ENCODE measurements at regions not wholly inside any gene's neighbourhood (a gene's known extent, or its start where the extent isn't known, plus 50 kb on each side); places are given as distances from the start of the nearest gene placed in this dataset.

GRCh38 chr6:126608681-126609080 is 268.8 kb downstream of the CENPW start:
- TF ChIP-seq BCL11B (tag by site-specific recombination; IDR thresholded peaks at IDR 0.05; ENCODE audit: low read depth) (no peak), ZNF48 (tag by site-specific recombination; IDR thresholded peaks at IDR 0.05) (no peak), MEIS1 (CRISPR knock-in tag; IDR thresholded peaks at IDR 0.05; ENCODE audit: borderline replicate concordance) (no peak), ZNF776 (tag by site-specific recombination; IDR thresholded peaks at IDR 0.05; ENCODE audit: borderline replicate concordance) (no peak)
- POLR2A ChIA-PET: no interaction called here
- Histone ChIP-seq H3K4me1 (ENCODE audit: control insufficient read depth, insufficient read depth, low read length) (no peaks in the 10 kb centered on the region), H3K27ac (ENCODE audit: extremely low read depth, low read depth, low read length) (no peak overlapping the region), H3K4me3 (ENCODE audit: low read depth, low read length) (no peak overlapping the region), H3K9me3 (ENCODE audit: control insufficient read depth, insufficient read depth, low read depth, low read length) (no peaks in the 10 kb centered on the region), H3K36me3 (ENCODE audit: control insufficient read depth in 2 of 2, insufficient read depth in 1 of 2, low read length in 2 of 2) (no peaks in the 10 kb centered on the region)
- CTCF ChIA-PET: no interaction called here

- no peaks in the 10 kb centered on the region for H3K9me3 ChIP-seq (ENCODE audit: control insufficient read depth, insufficient read depth, low read depth, low read length)
- H3K4me1 ChIP-seq (ENCODE audit: control insufficient read depth, insufficient read depth, low read length): no peaks in the 10 kb centered on the region
- ChIA-PET POLR2A (no interaction called here), CTCF (interaction anchor here (0.7 to 1.2 kb wide), 2 partner anchors 101 to 378 kb away, joined by 3 to 4 read pairs; no protein-coding TSS in a partner anchor)
- H3K27ac ChIP-seq (ENCODE audit: extremely low read depth, low read depth, low read length): no peak overlapping the region
- TF ChIP-seq ZNF792 (tag by site-specific recombination; IDR thresholded peaks at IDR 0.05): no peak
- TF ChIP-seq ZSCAN16 (tag by site-specific recombination; IDR thresholded peaks at IDR 0.05): peak; percentile 67; the same call in 1 of the 2 replicates
- H3K36me3 ChIP-seq (ENCODE audit: control insufficient read depth in 2 of 2, insufficient read depth in 1 of 2, low read length in 2 of 2): no peaks in the 10 kb centered on the region
- H3K4me3 ChIP-seq (ENCODE audit: low read depth, low read length): no peak overlapping the region
Observed at GRCh38 chr6:126614642-126615504, 275.0 kb downstream of the CENPW start.

- H3K9me3 ChIP-seq (ENCODE audit: control insufficient read depth, insufficient read depth, low read depth, low read length): no peaks in the 10 kb centered on the region
- H3K36me3 ChIP-seq (ENCODE audit: control insufficient read depth in 2 of 2, insufficient read depth in 1 of 2, low read length in 2 of 2): no peaks in the 10 kb centered on the region
- CTCF ChIA-PET: interaction anchor here (0.6 kb wide), 1 partner anchor 362 kb away, joined by 3 read pairs; no protein-coding TSS in a partner anchor
- H3K4me1 ChIP-seq (ENCODE audit: control insufficient read depth, insufficient read depth, low read length): no peaks in the 10 kb centered on the region
- no peak overlapping the region for H3K4me3 ChIP-seq (ENCODE audit: low read depth, low read length)
- no peak overlapping the region for H3K27ac ChIP-seq (ENCODE audit: extremely low read depth, low read depth, low read length)
- TF ChIP-seq PBX3 (CRISPR knock-in tag; IDR thresholded peaks at IDR 0.05) (no peak), ZNF548 (tag by site-specific recombination; IDR thresholded peaks at IDR 0.05) (no peak), ZFP3 (tag by site-specific recombination; IDR thresholded peaks at IDR 0.05; ENCODE audit: low read depth) (no peak), ZBTB7A (tag by site-specific recombination; IDR thresholded peaks at IDR 0.05; ENCODE audit: low read depth) (no peak), ZFP69B (tag by site-specific recombination; IDR thresholded peaks at IDR 0.05) (no peak), SP7 (tag by site-specific recombination; IDR thresholded peaks at IDR 0.05) (no peak), ZBTB26 (tag by site-specific recombination; optimal IDR thresholded peaks at IDR 0.05) (no peak), ZNF558 (tag by site-specific recombination; IDR thresholded peaks at IDR 0.05) (no peak), ZSCAN16 (tag by site-specific recombination; IDR thresholded peaks at IDR 0.05) (no peak), ZNF692 (tag by site-specific recombination; IDR thresholded peaks at IDR 0.05) (no peak), SCRT2 (tag by site-specific recombination; IDR thresholded peaks at IDR 0.05) (no peak), ZNF140 (tag by site-specific recombination; IDR thresholded peaks at IDR 0.05) (no peak)
- POLR2A ChIA-PET: no interaction called here
Observed at GRCh38 chr6:126616866-126617265, 277.0 kb downstream of the CENPW start.

Data from HEK293 (cell line).